ENCODE measurements at regions not wholly inside any gene's neighbourhood (a gene's known extent, or its start where the extent isn't known, plus 50 kb on each side); places are given as distances from the start of the nearest gene placed in this dataset.

GRCh38 chrX:121479406-121479805, 432.0 kb downstream of the GLUD2 start:
- no peak for DNase-seq (ENCODE audit: low read depth)

GRCh38 chrX:121496966-121497365, 449.6 kb downstream of the GLUD2 start:
- TF ChIP-seq CTCF (IDR thresholded peaks at IDR 0.05; ENCODE audit: insufficient read depth, low read depth, low read length, missing control alignments) = no peak
- no peak for DNase-seq (ENCODE audit: low read depth)
- H3K4me3 ChIP-seq (ENCODE audit: low read depth, low read length) = no peak overlapping the region

More at GRCh38 chrX:121479406-121479805, 432.0 kb downstream of the GLUD2 start:
- no peak for TF ChIP-seq CTCF (IDR thresholded peaks at IDR 0.05; ENCODE audit: insufficient read depth, low read depth, low read length, missing control alignments)
- no peak overlapping the region for H3K4me3 ChIP-seq (ENCODE audit: low read depth, low read length)

- no peak for DNase-seq (ENCODE audit: low read depth)
- no peak for TF ChIP-seq CTCF (IDR thresholded peaks at IDR 0.05; ENCODE audit: insufficient read depth, low read depth, low read length, missing control alignments)
- H3K4me3 ChIP-seq (ENCODE audit: low read depth, low read length) = no peak overlapping the region
Measured at GRCh38 chrX:121504153-121504552, 456.7 kb downstream of the GLUD2 start.

- H3K4me3 ChIP-seq (ENCODE audit: low read depth, low read length) = no peak overlapping the region
- TF ChIP-seq CTCF (IDR thresholded peaks at IDR 0.05; ENCODE audit: insufficient read depth, low read depth, low read length, missing control alignments) = no peak
- no peak for DNase-seq (ENCODE audit: low read depth)
Measured at GRCh38 chrX:121546317-121546716, 498.9 kb downstream of the GLUD2 start.

GRCh38 chrX:121558886-121559285, 511.5 kb downstream of the GLUD2 start:
- DNase-seq (ENCODE audit: low read depth) = no peak
- no peak for TF ChIP-seq CTCF (IDR thresholded peaks at IDR 0.05; ENCODE audit: insufficient read depth, low read depth, low read length, missing control alignments)
- H3K4me3 ChIP-seq (ENCODE audit: low read depth, low read length) = no peak overlapping the region

- H3K4me3 ChIP-seq (ENCODE audit: low read depth, low read length) = no peak overlapping the region
- no peak for TF ChIP-seq CTCF (IDR thresholded peaks at IDR 0.05; ENCODE audit: insufficient read depth, low read depth, low read length, missing control alignments)
- no peak for DNase-seq (ENCODE audit: low read depth)
Measured at GRCh38 chrX:121562616-121563015, 515.2 kb downstream of the GLUD2 start.

GRCh38 chrX:121569609-121570008, 522.2 kb downstream of the GLUD2 start:
- no peak overlapping the region for H3K4me3 ChIP-seq (ENCODE audit: low read depth, low read length)
- DNase-seq (ENCODE audit: low read depth) = peak; percentile 18
- TF ChIP-seq CTCF (IDR thresholded peaks at IDR 0.05; ENCODE audit: insufficient read depth, low read depth, low read length, missing control alignments) = no peak
